Activated T-helper 17 cell treated with anti-CD3 and anti-CD28 coated beads, Interleukin-2, amount 50 U/mL, for 72 hours (primary cell): ENCODE measurements at regions not wholly inside any gene's neighbourhood (a gene's known extent, or its start where the extent isn't known, plus 50 kb on each side); places are given as distances from the start of the nearest gene placed in this dataset.
"Not testable (repeated sequence)": the region's sequence is repeated elsewhere in the genome, so short reads cannot be mapped to it uniquely, and the experiment has no call there.

Source experiments
- ATAC-seq: fragments of 150-1000 bp; cut with Tn5 transposase; replicated peaks from 2 replicates; pipeline ENCODE4 v1.10.0; 2021; ENCODE audit warnings: mild to moderate bottlenecking, moderate library complexity
- H3K27ac Mint-ChIP-seq: one replicate; pipeline ENCODE4 v1.8.0; 2022; ENCODE audit warnings: mixed read lengths
- H3K27me3 Mint-ChIP-seq: one replicate; pipeline ENCODE4 v1.8.0; 2022; ENCODE audit warnings: mixed read lengths
- H3K36me3 Mint-ChIP-seq: one replicate; pipeline ENCODE4 v1.8.0; 2022; ENCODE audit warnings: low read depth, mild to moderate bottlenecking, mixed read lengths
- H3K4me1 Mint-ChIP-seq: one replicate; pipeline ENCODE4 v1.8.0; 2022; ENCODE audit warnings: mixed read lengths
- H3K4me3 Mint-ChIP-seq: one replicate; pipeline ENCODE4 v1.8.0; 2022; ENCODE audit warnings: mild to moderate bottlenecking, mixed read lengths
- H3K9me3 Mint-ChIP-seq: one replicate; pipeline ENCODE4 v1.8.0; 2022; ENCODE audit warnings: mixed read lengths

DNA sequence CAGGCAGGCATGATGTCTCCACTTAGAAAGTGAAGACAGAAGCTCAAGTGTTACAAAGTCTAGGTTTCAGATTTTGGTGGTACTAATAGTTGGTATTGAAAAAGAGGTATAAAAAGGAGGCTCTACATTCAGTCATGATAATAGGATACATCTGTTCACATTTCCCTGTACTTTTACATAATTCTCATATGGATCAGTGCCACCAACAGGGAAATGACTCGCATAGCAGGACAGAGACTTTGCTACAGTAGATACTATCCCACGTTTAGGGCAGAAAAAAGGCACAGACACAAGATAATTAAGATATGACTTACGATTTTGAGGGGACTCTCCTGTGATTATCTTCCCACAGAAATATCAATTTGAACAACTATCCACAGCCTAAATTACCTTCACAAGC is 1062.9 kb upstream of the EPHA6 start:
- Mint-ChIP-seq H3K27me3 (no peaks in the 10 kb centered on the region), H3K27ac (no peak overlapping the region), H3K36me3 (no peaks in the 10 kb centered on the region), H3K4me3 (no peak overlapping the region), H3K4me1 (no peaks in the 10 kb centered on the region), H3K9me3 (no peaks in the 10 kb centered on the region)
- ATAC-seq = no peak

DNA sequence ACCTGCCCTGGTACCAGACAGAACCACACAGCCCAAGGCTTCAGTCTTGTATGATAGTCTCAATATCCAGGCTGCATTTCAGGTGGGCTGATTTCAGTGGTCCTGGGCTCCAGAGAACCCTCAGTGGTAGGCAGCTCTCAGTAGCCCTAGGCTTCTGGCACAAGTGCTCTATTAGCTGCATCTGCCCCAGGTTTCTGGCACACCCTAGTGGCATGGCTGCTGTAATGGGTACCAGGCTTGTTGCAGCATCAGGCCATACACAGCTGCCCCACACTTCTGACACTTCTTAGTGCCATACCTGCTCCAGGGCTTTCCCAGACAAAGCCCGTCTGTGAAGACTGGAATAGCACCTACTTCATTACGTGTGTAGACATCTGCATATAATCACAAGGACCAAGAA is 1062.2 kb upstream of the EPHA6 start:
- no peaks in the 10 kb centered on the region for H3K27me3 Mint-ChIP-seq
- no peaks in the 10 kb centered on the region for H3K4me1 Mint-ChIP-seq
- H3K27ac Mint-ChIP-seq = no peak overlapping the region
- H3K9me3 Mint-ChIP-seq = no peaks in the 10 kb centered on the region
- H3K4me3 Mint-ChIP-seq = no peak overlapping the region
- ATAC-seq = no peak
- H3K36me3 Mint-ChIP-seq = no peaks in the 10 kb centered on the region

- no peaks in the 10 kb centered on the region for H3K27me3 Mint-ChIP-seq
- H3K27ac Mint-ChIP-seq = no peak overlapping the region
- no peak overlapping the region for H3K4me3 Mint-ChIP-seq
- ATAC-seq = no peak
- H3K36me3 Mint-ChIP-seq = no peaks in the 10 kb centered on the region
- H3K9me3 Mint-ChIP-seq = no peaks in the 10 kb centered on the region
- no peaks in the 10 kb centered on the region for H3K4me1 Mint-ChIP-seq
These were observed 1055.7 kb upstream of the EPHA6 start for GRCh38 chr3:95758707-95759106.

DNA sequence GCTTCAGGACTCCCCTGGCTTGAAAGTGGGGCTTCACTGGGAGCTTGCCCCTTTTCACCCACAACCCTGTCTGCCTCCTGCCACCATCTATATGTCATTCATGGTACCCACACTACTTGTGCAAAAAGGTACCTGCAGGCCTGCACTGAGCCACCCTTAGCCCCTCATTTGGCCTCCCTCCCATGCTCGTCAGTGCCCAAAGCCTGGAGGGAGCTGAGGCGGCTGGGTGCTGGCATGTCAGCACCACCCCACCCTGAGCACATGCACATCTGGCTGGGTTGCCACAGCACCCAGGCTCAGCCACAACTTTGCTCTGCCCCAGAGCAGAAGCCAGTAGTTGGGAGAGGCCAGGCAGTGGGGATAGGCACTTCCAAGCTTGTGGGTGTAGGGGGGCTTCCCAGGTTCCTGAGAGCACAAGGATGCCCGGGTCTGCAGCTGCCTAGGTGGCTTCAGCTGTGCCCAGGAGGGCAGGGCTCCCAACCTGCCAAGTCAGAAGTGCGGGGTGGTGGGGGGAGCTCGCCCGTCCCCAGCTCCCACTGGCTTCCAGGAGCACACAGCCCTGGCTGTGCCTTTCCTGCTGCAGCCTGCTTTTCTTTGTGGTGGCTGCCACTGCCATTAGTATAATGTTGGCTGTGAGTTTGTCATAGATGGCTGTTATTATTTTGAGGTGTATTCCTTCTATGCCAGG is 1054.6 kb upstream of the EPHA6 start:
- no peak for ATAC-seq
- H3K4me1 Mint-ChIP-seq = no peaks in the 10 kb centered on the region
- no peak overlapping the region for H3K27ac Mint-ChIP-seq
- H3K36me3 Mint-ChIP-seq = no peaks in the 10 kb centered on the region
- H3K4me3 Mint-ChIP-seq = no peak overlapping the region
- no peaks in the 10 kb centered on the region for H3K27me3 Mint-ChIP-seq
- H3K9me3 Mint-ChIP-seq = no peaks in the 10 kb centered on the region

DNA sequence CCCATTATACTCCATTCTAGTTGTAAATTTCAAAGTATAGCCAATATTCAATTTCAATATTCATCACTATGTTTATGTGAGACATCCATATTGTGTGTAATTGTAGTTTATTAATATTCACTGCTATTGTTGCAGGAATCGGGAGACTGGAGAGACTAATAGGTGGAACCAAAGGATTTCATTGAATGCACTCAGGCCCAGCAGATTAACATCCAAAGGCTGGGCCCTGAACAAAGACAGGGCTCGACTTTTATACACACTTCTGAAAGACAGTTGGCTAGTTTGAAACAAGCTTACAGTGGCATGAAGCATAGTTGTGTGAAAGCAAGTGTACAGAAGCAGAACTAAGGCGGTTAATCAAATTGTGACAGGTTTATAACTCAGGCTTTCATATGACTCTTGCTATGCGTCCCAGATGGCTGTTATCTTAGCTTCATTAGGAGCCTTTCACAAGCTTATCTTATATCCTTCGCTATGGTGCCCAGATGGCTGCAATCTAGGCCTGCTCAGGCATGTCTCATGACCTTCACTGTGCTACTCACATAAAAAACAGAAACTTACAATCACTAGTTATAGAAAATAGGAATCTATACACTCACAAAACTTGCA is 1038.8 kb upstream of the EPHA6 start:
- Mint-ChIP-seq H3K27me3 (no peaks in the 10 kb centered on the region), H3K27ac (no peak overlapping the region), H3K4me3 (no peak overlapping the region), H3K36me3 (no peaks in the 10 kb centered on the region), H3K4me1 (no peaks in the 10 kb centered on the region), H3K9me3 (peaks cover 20% of the 10 kb centered on the region)
- ATAC-seq = no peak

GRCh38 chr3:95781598-95781997 is 1032.8 kb upstream of the EPHA6 start:
- no peaks in the 10 kb centered on the region for H3K27me3 Mint-ChIP-seq
- H3K27ac Mint-ChIP-seq = no peak overlapping the region
- no peak overlapping the region for H3K4me3 Mint-ChIP-seq
- no peak for ATAC-seq
- H3K4me1 Mint-ChIP-seq = no peaks in the 10 kb centered on the region
- H3K9me3 Mint-ChIP-seq = peaks cover 11% of the 10 kb centered on the region
- H3K36me3 Mint-ChIP-seq = no peaks in the 10 kb centered on the region

DNA sequence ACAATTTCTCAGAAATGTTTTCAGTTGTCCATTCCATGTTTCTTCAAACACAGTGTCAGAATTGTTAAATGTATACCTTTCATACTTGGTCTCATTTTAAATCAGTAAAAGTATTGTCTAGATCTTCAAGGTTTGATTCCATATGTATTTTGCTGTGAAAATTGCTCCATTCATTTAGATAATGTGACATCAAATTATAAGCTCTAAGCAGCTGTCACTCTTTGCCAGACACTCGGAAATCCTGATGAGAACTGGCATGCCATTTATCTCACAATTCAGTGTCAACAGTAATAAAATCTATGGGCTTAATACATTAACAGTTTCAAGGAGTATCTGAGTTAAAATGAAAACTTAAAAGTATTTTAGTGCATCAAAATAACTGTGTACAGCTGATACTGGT is 1025.3 kb upstream of the EPHA6 start:
- no peak overlapping the region for H3K4me3 Mint-ChIP-seq
- no peak for ATAC-seq
- no peaks in the 10 kb centered on the region for H3K4me1 Mint-ChIP-seq
- H3K27ac Mint-ChIP-seq = no peak overlapping the region
- no peaks in the 10 kb centered on the region for H3K27me3 Mint-ChIP-seq
- no peaks in the 10 kb centered on the region for H3K9me3 Mint-ChIP-seq
- H3K36me3 Mint-ChIP-seq = no peaks in the 10 kb centered on the region

- no peaks in the 10 kb centered on the region for H3K36me3 Mint-ChIP-seq
- H3K27ac Mint-ChIP-seq = no peak overlapping the region
- ATAC-seq = no peak
- H3K4me3 Mint-ChIP-seq = no peak overlapping the region
- peaks cover 8% of the 10 kb centered on the region for H3K9me3 Mint-ChIP-seq
- no peaks in the 10 kb centered on the region for H3K27me3 Mint-ChIP-seq
- H3K4me1 Mint-ChIP-seq = no peaks in the 10 kb centered on the region
These were observed 1017.3 kb upstream of the EPHA6 start for GRCh38 chr3:95797081-95797480.

GRCh38 chr3:95798628-95799027 is 1015.8 kb upstream of the EPHA6 start:
- H3K4me3 Mint-ChIP-seq = no peak overlapping the region
- H3K27ac Mint-ChIP-seq = no peak overlapping the region
- no peaks in the 10 kb centered on the region for H3K27me3 Mint-ChIP-seq
- ATAC-seq = no peak
- H3K4me1 Mint-ChIP-seq = no peaks in the 10 kb centered on the region
- H3K9me3 Mint-ChIP-seq = peaks cover 8% of the 10 kb centered on the region
- H3K36me3 Mint-ChIP-seq = no peaks in the 10 kb centered on the region

DNA sequence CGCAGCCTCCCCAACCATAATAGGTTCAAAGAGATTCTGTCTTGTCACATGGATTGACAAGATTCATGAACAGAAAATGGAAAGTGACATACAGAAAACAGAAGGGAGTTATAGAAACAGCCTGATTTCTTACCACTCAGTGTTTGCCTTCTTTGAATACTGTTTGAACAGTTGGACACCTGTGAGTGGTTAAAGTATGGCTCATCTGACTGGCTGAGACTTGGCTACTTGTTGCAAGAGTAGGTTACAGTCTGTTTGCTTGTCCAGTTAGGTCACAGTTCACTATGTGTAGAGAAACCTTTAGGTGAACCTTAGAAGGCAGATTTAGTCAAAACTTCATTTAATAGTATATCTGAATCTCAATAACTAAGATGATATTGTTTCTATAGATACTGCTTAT is 1003.9 kb upstream of the EPHA6 start:
- ATAC-seq = no peak
- Mint-ChIP-seq H3K27me3 (no peaks in the 10 kb centered on the region), H3K4me1 (no peaks in the 10 kb centered on the region), H3K4me3 (no peak overlapping the region), H3K9me3 (peaks cover 3% of the 10 kb centered on the region), H3K27ac (no peak overlapping the region), H3K36me3 (no peaks in the 10 kb centered on the region)

DNA sequence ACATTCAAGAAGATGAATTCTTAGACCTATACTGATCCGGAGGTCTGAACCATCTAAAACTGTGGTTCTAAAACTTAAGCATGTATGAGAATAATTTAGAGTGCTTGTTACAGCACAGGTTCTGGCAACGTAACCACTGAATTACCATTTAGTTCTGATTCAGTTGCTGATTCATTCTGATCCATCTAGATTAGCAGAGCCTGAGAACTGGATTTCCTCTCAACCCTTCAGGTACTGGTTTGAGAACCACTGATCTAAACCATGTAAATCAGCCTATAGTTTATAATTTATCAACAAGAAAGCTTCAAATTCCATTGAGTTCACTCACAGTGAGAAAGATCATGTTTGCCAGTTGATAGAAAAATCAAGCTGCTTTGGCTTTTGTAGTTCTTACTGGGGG is 1001.1 kb upstream of the EPHA6 start:
- H3K4me3 Mint-ChIP-seq = no peak overlapping the region
- no peak for ATAC-seq
- H3K4me1 Mint-ChIP-seq = no peaks in the 10 kb centered on the region
- H3K9me3 Mint-ChIP-seq = no peaks in the 10 kb centered on the region
- no peaks in the 10 kb centered on the region for H3K27me3 Mint-ChIP-seq
- no peaks in the 10 kb centered on the region for H3K36me3 Mint-ChIP-seq
- no peak overlapping the region for H3K27ac Mint-ChIP-seq

DNA sequence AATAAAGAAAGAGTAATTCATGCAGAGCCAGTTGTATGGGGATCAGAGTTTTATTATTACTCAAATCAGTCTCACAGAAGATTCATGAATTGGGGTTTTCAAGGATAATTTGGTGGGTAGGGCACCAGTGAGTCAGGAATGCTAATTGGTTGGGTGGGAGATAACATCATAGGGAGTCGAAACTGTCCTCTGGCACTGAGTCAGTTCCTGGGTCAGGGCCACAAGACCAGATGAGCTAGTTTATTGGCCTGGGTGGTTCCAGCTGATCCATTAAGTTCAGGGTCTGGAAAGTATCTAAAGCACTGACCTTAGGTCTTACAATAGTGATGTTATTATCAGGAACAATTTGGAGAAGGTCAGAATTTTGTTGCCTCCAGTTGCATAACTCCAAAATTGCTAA is 998.6 kb upstream of the EPHA6 start:
- Mint-ChIP-seq H3K9me3 (no peaks in the 10 kb centered on the region), H3K27ac (no peak overlapping the region), H3K4me1 (no peaks in the 10 kb centered on the region), H3K36me3 (no peaks in the 10 kb centered on the region), H3K4me3 (no peak overlapping the region), H3K27me3 (no peaks in the 10 kb centered on the region)
- no peak for ATAC-seq

GRCh38 chr3:95826419-95826818 is 988.0 kb upstream of the EPHA6 start:
- no peak overlapping the region for H3K27ac Mint-ChIP-seq
- no peaks in the 10 kb centered on the region for H3K9me3 Mint-ChIP-seq
- ATAC-seq = no peak
- H3K36me3 Mint-ChIP-seq = no peaks in the 10 kb centered on the region
- no peak overlapping the region for H3K4me3 Mint-ChIP-seq
- H3K4me1 Mint-ChIP-seq = no peaks in the 10 kb centered on the region
- no peaks in the 10 kb centered on the region for H3K27me3 Mint-ChIP-seq

DNA sequence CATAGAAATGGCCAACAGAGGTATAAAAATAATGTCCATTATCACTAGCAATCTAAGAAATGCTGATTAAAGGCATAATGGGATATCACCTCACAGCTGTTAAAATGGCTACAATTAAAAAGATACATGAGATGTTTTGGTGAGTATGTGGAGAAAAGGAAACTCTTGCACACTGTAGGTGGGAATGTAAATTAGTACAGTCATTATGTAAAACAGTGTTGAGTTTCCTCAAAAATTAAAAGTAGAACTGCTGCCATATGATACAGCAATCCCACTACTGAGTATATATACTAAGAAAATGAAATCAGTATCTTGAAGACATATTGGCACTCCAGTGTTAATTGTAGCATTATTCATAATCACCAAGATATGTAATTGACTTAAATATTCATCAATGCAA is 982.2 kb upstream of the EPHA6 start:
- H3K4me3 Mint-ChIP-seq = no peak overlapping the region

GRCh38 chr3:95860628-95861027 is 953.8 kb upstream of the EPHA6 start:
- not testable (repeated sequence) for H3K36me3 Mint-ChIP-seq, H3K4me3 Mint-ChIP-seq, H3K9me3 Mint-ChIP-seq, H3K4me1 Mint-ChIP-seq, H3K27ac Mint-ChIP-seq, H3K27me3 Mint-ChIP-seq, ATAC-seq

More for the DNA sequence above, 982.2 kb upstream of the EPHA6 start:
- no peaks in the 10 kb centered on the region for H3K36me3 Mint-ChIP-seq
- H3K27ac Mint-ChIP-seq = no peak overlapping the region
- H3K9me3 Mint-ChIP-seq = peaks cover 9% of the 10 kb centered on the region
- no peaks in the 10 kb centered on the region for H3K27me3 Mint-ChIP-seq
- no peak for ATAC-seq
- H3K4me1 Mint-ChIP-seq = no peaks in the 10 kb centered on the region

- Mint-ChIP-seq H3K27me3 (no peaks in the 10 kb centered on the region), H3K36me3 (no peaks in the 10 kb centered on the region), H3K4me3 (no peak overlapping the region), H3K27ac (no peak overlapping the region), H3K4me1 (no peaks in the 10 kb centered on the region), H3K9me3 (peaks cover 4% of the 10 kb centered on the region)
- no peak for ATAC-seq
These were observed 930.6 kb upstream of the EPHA6 start for GRCh38 chr3:95883801-95884200.
